ENCODE measurements at regions not wholly inside any gene's neighbourhood (a gene's known extent, or its start where the extent isn't known, plus 50 kb on each side); places are given as distances from the start of the nearest gene placed in this dataset.
"Not testable (repeated sequence)": the region's sequence is repeated elsewhere in the genome, so short reads cannot be mapped to it uniquely, and the experiment has no call there.

DNA sequence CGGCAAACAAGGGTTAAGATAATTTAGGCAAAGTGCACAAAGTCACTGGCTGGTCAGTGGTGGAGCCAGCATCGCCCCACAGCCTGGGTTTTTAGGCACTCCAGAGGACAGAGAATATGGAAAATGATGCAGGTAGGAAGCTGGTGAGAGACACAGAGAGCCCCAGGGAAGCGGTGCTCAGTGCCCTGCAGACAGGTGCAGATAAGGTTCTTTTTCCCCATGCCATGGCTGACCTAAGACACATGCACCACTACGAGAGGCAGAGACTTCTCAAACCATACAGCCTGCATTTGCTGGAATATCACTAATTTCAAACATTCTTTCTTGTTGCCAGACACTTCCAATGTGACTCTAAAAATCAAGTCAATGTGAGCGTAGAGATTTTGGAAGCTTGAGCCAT, 205.7 kb upstream of the APCDD1 start:
- H3K27ac ChIP-seq (ENCODE audit: insufficient read depth in 1 of 2, low read depth in 1 of 2, low read length in 2 of 2, poor library complexity in 1 of 2, severe bottlenecking in 2 of 2): no peak overlapping the region
- POLR2A ChIA-PET: interaction anchor here (0.7 kb wide), 1 partner anchor 26 kb away, joined by 3 read pairs; no protein-coding TSS in a partner anchor
- 100% methylated on average over 2 of the region's 5 CpGs for WGBS (ENCODE audit: insufficient coverage)
- no peaks in the 10 kb centered on the region for H3K9me3 ChIP-seq (ENCODE audit: control extremely low read depth in 1 of 5, control insufficient read depth in 4 of 5, insufficient read depth in 2 of 5, low read depth in 1 of 5, low read length in 4 of 5)
- CTCF ChIA-PET: no interaction called here
- no peaks in the 10 kb centered on the region for H3K27me3 ChIP-seq (replicated peaks in 2 of 5; ENCODE audit: control insufficient read depth in 4 of 5, insufficient read depth in 5 of 5, low read length in 4 of 5)
- peaks cover 0 to 10% (median 3%) of the 10 kb centered on the region in 4 experiments for H3K4me1 ChIP-seq (ENCODE audit: control extremely low read depth in 1 of 4, control insufficient read depth in 4 of 4, insufficient read depth in 4 of 4, low read length in 3 of 4)
- H3K36me3 ChIP-seq (ENCODE audit: control insufficient read depth in 4 of 4, insufficient read depth in 4 of 4, low read length in 3 of 4): no peaks in the 10 kb centered on the region
- DNase-seq: no peak
- H3K4me3 ChIP-seq (ENCODE audit: control insufficient read depth in 1 of 7, extremely low read depth in 1 of 7, insufficient read depth in 4 of 7, low read depth in 2 of 7, low read length in 6 of 7): no peak overlapping the region

DNA sequence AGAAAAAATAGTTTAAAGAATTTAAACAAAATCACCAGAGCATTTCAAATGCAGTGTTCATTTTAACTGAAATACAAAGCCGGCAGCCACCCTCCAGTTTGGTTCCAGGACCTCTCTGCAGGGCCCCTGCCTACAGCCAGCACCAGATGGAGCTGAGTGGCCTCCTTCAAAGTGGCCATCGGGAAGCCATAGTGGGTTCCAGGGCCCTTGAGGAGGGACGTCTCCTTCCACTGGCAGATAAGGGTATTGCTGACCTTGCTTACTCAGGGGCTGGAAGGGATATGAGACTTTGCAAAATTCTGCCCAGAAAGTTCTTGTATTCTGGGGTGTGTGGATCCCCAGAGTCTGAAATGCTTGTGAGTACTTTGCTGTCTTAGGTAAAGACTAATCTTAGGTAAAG, 205.2 kb upstream of the APCDD1 start:
- CTCF ChIA-PET: no interaction called here
- no peak for DNase-seq
- 92% methylated on average over 2 of the region's 3 CpGs for WGBS (ENCODE audit: insufficient coverage)
- Histone ChIP-seq H3K27me3 (replicated peaks in 2 of 5; ENCODE audit: control insufficient read depth in 4 of 5, insufficient read depth in 5 of 5, low read length in 4 of 5) (no peaks in the 10 kb centered on the region), H3K4me1 (ENCODE audit: control extremely low read depth in 1 of 4, control insufficient read depth in 4 of 4, insufficient read depth in 4 of 4, low read length in 3 of 4) (peaks cover 0 to 10% (median 3%) of the 10 kb centered on the region in 4 experiments), H3K36me3 (ENCODE audit: control insufficient read depth in 4 of 4, insufficient read depth in 4 of 4, low read length in 3 of 4) (no peaks in the 10 kb centered on the region), H3K4me3 (ENCODE audit: control insufficient read depth in 1 of 7, extremely low read depth in 1 of 7, insufficient read depth in 4 of 7, low read depth in 2 of 7, low read length in 6 of 7) (no peak overlapping the region), H3K27ac (ENCODE audit: insufficient read depth in 1 of 2, low read depth in 1 of 2, low read length in 2 of 2, poor library complexity in 1 of 2, severe bottlenecking in 2 of 2) (no peak overlapping the region), H3K9me3 (ENCODE audit: control extremely low read depth in 1 of 5, control insufficient read depth in 4 of 5, insufficient read depth in 2 of 5, low read depth in 1 of 5, low read length in 4 of 5) (no peaks in the 10 kb centered on the region)
- POLR2A ChIA-PET: interaction anchor here (0.7 kb wide), 1 partner anchor 26 kb away, joined by 3 read pairs; no protein-coding TSS in a partner anchor

DNA sequence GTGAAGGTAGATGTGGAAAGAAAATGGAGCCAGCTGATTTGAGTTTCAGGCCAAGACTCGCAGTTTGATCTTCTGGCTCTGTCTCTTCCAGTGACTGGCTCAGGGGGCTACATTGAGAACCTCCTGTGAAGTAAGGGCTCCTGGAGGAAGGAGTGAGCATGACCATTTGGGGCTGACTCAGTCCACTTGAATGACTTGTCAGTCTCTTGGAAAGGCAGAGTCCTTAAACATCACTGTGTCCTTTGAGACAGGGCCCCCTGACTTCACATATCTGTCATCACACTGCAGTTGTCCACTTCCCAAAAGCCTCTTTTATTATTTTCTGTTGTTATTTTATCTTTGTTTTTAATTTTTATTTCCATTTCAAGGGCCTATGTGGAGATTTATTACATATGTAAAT, 204.6 kb upstream of the APCDD1 start:
- H3K27me3 ChIP-seq (replicated peaks in 2 of 5; ENCODE audit: control insufficient read depth in 4 of 5, insufficient read depth in 5 of 5, low read length in 4 of 5): no peaks in the 10 kb centered on the region
- DNase-seq: no peak
- ChIA-PET CTCF (no interaction called here), POLR2A (no interaction called here)
- peaks cover 0 to 10% (median 3%) of the 10 kb centered on the region in 4 experiments for H3K4me1 ChIP-seq (ENCODE audit: control extremely low read depth in 1 of 4, control insufficient read depth in 4 of 4, insufficient read depth in 4 of 4, low read length in 3 of 4)
- 100% methylated on average over 1 of the region's 1 CpG for WGBS (ENCODE audit: insufficient coverage)
- H3K27ac ChIP-seq (ENCODE audit: insufficient read depth in 1 of 2, low read depth in 1 of 2, low read length in 2 of 2, poor library complexity in 1 of 2, severe bottlenecking in 2 of 2): no peak overlapping the region
- no peak overlapping the region for H3K4me3 ChIP-seq (ENCODE audit: control insufficient read depth in 1 of 7, extremely low read depth in 1 of 7, insufficient read depth in 4 of 7, low read depth in 2 of 7, low read length in 6 of 7)
- no peaks in the 10 kb centered on the region for H3K9me3 ChIP-seq (ENCODE audit: control extremely low read depth in 1 of 5, control insufficient read depth in 4 of 5, insufficient read depth in 2 of 5, low read depth in 1 of 5, low read length in 4 of 5)
- no peaks in the 10 kb centered on the region for H3K36me3 ChIP-seq (ENCODE audit: control insufficient read depth in 4 of 4, insufficient read depth in 4 of 4, low read length in 3 of 4)

DNA sequence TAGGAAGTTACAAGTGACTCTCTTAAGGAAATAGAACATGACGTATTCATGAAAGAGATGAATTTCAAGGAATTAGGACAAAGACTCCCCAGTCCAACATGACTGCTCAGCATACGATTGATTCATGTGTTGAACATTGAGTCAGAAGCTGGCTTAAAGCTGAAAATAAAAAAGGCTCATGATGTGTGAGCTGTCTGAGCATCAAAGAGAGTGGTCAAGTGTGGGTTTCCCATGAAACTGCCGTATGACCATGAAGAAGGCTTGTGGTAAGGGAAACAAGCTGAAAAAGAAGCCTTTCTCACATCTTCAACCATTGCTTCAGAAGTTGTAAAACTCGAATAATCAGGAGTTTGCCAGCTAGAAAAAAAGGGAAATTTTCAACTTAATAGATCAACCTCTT, 201.9 kb upstream of the APCDD1 start:
- no peak for DNase-seq
- Histone ChIP-seq H3K36me3 (ENCODE audit: control insufficient read depth in 4 of 4, insufficient read depth in 4 of 4, low read length in 3 of 4) (no peaks in the 10 kb centered on the region), H3K4me3 (ENCODE audit: control insufficient read depth in 1 of 7, extremely low read depth in 1 of 7, insufficient read depth in 4 of 7, low read depth in 2 of 7, low read length in 6 of 7) (no peak overlapping the region), H3K27me3 (replicated peaks in 2 of 5; ENCODE audit: control insufficient read depth in 4 of 5, insufficient read depth in 5 of 5, low read length in 4 of 5) (no peaks in the 10 kb centered on the region), H3K4me1 (ENCODE audit: control extremely low read depth in 1 of 4, control insufficient read depth in 4 of 4, insufficient read depth in 4 of 4, low read length in 3 of 4) (peaks cover 0 to 9% (median 3%) of the 10 kb centered on the region in 4 experiments), H3K9me3 (ENCODE audit: control extremely low read depth in 1 of 5, control insufficient read depth in 4 of 5, insufficient read depth in 2 of 5, low read depth in 1 of 5, low read length in 4 of 5) (peaks cover 0 to 1% (median 0%) of the 10 kb centered on the region in 5 experiments), H3K27ac (ENCODE audit: insufficient read depth in 1 of 2, low read depth in 1 of 2, low read length in 2 of 2, poor library complexity in 1 of 2, severe bottlenecking in 2 of 2) (no peak overlapping the region)
- WGBS (ENCODE audit: insufficient coverage): 100% methylated on average over 2 of the region's 4 CpGs
- ChIA-PET POLR2A (no interaction called here), CTCF (no interaction called here)

DNA sequence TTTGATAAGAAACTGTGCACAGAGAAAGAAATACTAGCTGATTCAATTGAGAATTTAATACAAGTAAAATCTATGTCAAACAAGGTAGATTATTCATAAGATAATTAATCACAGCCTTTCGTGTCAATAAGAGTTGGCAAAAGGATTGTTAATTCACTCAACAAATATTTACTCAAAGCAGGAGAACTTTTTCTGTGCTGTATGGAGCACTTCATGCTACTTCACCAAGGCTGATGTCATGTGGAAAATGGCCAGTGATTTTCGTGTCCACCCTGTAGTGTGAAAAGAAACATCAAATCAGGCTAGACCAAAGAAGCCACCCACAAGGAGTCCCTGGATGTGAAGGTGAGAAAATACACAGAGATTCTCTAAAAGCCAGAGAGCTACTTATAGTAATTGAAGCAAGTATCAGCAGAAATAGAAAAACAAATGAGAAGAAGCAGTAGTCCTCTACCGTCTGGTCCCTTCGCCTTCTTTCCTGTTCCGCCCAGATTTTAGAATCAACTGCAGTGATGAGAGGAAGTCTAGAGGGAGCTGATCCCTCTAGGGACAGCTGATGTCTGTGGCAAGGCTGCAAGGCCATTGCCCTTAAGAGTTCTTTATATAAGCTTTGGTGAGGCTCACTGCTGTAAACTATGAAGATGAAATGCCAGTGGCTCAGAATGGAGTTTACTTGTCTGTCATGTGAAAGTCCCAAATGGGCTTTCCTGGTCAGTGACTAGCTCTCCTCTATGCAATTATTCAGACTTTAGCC, 201.3 kb upstream of the APCDD1 start:
- no peaks in the 10 kb centered on the region for H3K27me3 ChIP-seq (replicated peaks in 2 of 5; ENCODE audit: control insufficient read depth in 4 of 5, insufficient read depth in 5 of 5, low read length in 4 of 5)
- ChIA-PET CTCF (interaction anchor here (1.2 kb wide), 1 partner anchor 9 kb away, joined by 3 read pairs; no protein-coding TSS in a partner anchor), POLR2A (no interaction called here)
- DNase-seq: no peak
- WGBS (ENCODE audit: insufficient coverage): 74% methylated on average over 3 of the region's 5 CpGs
- H3K36me3 ChIP-seq (ENCODE audit: control insufficient read depth in 4 of 4, insufficient read depth in 4 of 4, low read length in 3 of 4): no peaks in the 10 kb centered on the region
- H3K27ac ChIP-seq (ENCODE audit: insufficient read depth in 1 of 2, low read depth in 1 of 2, low read length in 2 of 2, poor library complexity in 1 of 2, severe bottlenecking in 2 of 2): no peak overlapping the region
- H3K4me3 ChIP-seq (ENCODE audit: control insufficient read depth in 1 of 7, extremely low read depth in 1 of 7, insufficient read depth in 4 of 7, low read depth in 2 of 7, low read length in 6 of 7): no peak overlapping the region
- H3K4me1 ChIP-seq (ENCODE audit: control extremely low read depth in 1 of 4, control insufficient read depth in 4 of 4, insufficient read depth in 4 of 4, low read length in 3 of 4): peaks cover 0 to 5% (median 3%) of the 10 kb centered on the region in 4 experiments
- H3K9me3 ChIP-seq (ENCODE audit: control extremely low read depth in 1 of 5, control insufficient read depth in 4 of 5, insufficient read depth in 2 of 5, low read depth in 1 of 5, low read length in 4 of 5): peaks cover 0 to 1% (median 0%) of the 10 kb centered on the region in 5 experiments

DNA sequence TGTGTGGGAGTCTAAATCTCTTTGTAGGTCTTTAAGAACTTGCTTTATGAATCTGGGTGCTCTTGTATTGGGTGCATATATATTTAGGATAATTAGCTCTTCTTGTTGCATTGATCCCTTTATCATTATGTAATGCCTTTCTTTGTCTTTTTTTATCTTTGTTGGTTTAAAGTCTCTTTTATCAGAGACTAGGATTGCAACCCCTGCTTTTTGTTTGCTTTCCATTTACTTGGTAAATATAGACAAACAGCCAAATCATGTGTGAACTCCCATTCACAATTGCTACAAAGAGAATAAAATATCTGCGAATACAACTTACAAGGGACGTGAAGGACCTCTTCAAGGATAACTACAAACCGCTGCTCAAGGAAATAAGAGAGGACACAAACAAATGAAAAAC, 198.2 kb upstream of the APCDD1 start:
- H3K4me3 ChIP-seq (ENCODE audit: control insufficient read depth in 1 of 7, extremely low read depth in 1 of 7, insufficient read depth in 4 of 7, low read depth in 2 of 7, low read length in 6 of 7); DNase-seq; H3K27me3 ChIP-seq (replicated peaks in 2 of 5; ENCODE audit: control insufficient read depth in 4 of 5, insufficient read depth in 5 of 5, low read length in 4 of 5); POLR2A ChIA-PET; H3K4me1 ChIP-seq (ENCODE audit: control extremely low read depth in 1 of 4, control insufficient read depth in 4 of 4, insufficient read depth in 4 of 4, low read length in 3 of 4); H3K9me3 ChIP-seq (ENCODE audit: control extremely low read depth in 1 of 5, control insufficient read depth in 4 of 5, insufficient read depth in 2 of 5, low read depth in 1 of 5, low read length in 4 of 5); H3K36me3 ChIP-seq (ENCODE audit: control insufficient read depth in 4 of 4, insufficient read depth in 4 of 4, low read length in 3 of 4); H3K27ac ChIP-seq (ENCODE audit: insufficient read depth in 1 of 2, low read depth in 1 of 2, low read length in 2 of 2, poor library complexity in 1 of 2, severe bottlenecking in 2 of 2): not testable (repeated sequence)
- WGBS (ENCODE audit: insufficient coverage): 90% methylated on average over 2 of the region's 3 CpGs
- CTCF ChIA-PET: interaction anchor here (1.8 kb wide), 1 partner anchor 10 kb away, joined by 5 read pairs; no protein-coding TSS in a partner anchor

DNA sequence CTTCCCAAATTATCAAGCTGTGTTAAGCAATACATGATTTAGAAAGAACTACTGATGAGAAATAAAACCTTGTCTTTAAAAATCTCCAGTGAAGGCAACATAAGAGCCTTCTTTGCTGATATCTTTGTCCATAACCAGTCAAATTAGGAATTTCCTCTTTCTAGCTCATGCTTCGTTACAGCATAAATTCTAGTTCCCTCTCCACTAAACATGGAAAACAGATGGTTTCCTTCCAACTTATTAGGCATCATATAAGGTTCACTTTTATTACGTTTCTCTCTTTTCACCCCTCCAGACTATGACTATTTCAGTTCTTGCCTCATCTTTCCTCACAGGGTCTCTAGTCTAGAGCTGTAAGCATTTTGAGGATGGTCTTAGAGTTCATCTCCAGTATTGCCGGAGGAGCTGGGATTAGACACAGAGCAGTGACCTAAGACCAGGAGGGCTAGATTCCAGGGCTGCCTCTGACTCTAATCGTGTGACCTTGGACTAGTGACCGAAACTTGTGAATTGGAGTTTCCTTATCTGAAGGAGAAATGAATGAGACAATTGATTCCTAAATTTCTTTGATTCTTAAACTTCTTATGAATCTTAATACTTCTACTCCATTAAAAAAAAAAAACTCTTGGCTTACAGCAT, 195.5 kb upstream of the APCDD1 start:
- Histone ChIP-seq H3K36me3 (ENCODE audit: control insufficient read depth in 4 of 4, insufficient read depth in 4 of 4, low read length in 3 of 4) (no peaks in the 10 kb centered on the region), H3K27me3 (replicated peaks in 2 of 5; ENCODE audit: control insufficient read depth in 4 of 5, insufficient read depth in 5 of 5, low read length in 4 of 5) (no peaks in the 10 kb centered on the region), H3K27ac (ENCODE audit: insufficient read depth in 1 of 2, low read depth in 1 of 2, low read length in 2 of 2, poor library complexity in 1 of 2, severe bottlenecking in 2 of 2) (no peak overlapping the region), H3K9me3 (ENCODE audit: control extremely low read depth in 1 of 5, control insufficient read depth in 4 of 5, insufficient read depth in 2 of 5, low read depth in 1 of 5, low read length in 4 of 5) (peaks cover 0 to 8% (median 2%) of the 10 kb centered on the region in 5 experiments), H3K4me3 (ENCODE audit: control insufficient read depth in 1 of 7, extremely low read depth in 1 of 7, insufficient read depth in 4 of 7, low read depth in 2 of 7, low read length in 6 of 7) (no peak overlapping the region), H3K4me1 (ENCODE audit: control extremely low read depth in 1 of 4, control insufficient read depth in 4 of 4, insufficient read depth in 4 of 4, low read length in 3 of 4) (peaks cover 0 to 8% (median 0%) of the 10 kb centered on the region in 4 experiments)
- ChIA-PET POLR2A (no interaction called here), CTCF (no interaction called here)
- 53% methylated on average over 3 of the region's 5 CpGs for WGBS (ENCODE audit: insufficient coverage)
- DNase-seq: no peak

All from common myeloid progenitor, CD34-positive (primary cell).